ENCODE measurements at regions not wholly inside any gene's neighbourhood (a gene's known extent, or its start where the extent isn't known, plus 50 kb on each side); places are given as distances from the start of the nearest gene placed in this dataset.
"Not testable (repeated sequence)": the region's sequence is repeated elsewhere in the genome, so short reads cannot be mapped to it uniquely, and the experiment has no call there.

- DNase-seq, result no peak
These were observed 57.1 kb upstream of the KIF2B start for GRCh38 chr17:53765609-53766008.

DNA sequence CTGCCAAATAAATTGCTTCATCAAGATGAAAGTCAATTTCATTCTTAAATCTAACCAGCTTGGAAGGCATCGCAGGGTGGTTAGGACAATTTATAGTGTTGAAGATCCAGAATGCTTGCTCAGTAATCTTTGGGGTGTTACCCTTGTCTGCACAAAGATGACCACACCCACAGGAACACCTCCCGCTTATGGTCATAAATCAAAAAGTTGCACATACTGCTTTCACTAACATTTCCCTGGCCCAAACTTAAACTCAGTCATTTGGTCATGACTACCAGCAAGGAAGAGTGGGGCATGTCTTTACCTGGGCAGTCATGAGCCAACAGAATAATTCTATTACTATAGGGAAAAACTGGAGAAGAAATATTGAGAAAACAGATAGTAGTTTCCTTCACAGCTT is 57.6 kb upstream of the KIF2B start:
- no peak for DNase-seq

GRCh38 chr17:53757559-53757958 is 65.2 kb upstream of the KIF2B start:
- no peak for DNase-seq

- DNase-seq, result not testable (repeated sequence)
These were observed 65.6 kb upstream of the KIF2B start for GRCh38 chr17:53757116-53757515.

GRCh38 chr17:53749178-53749577 is 73.5 kb upstream of the KIF2B start:
- DNase-seq, result no peak

- not testable (repeated sequence) for DNase-seq
These were observed 74.4 kb upstream of the KIF2B start for GRCh38 chr17:53748159-53748820.

DNA sequence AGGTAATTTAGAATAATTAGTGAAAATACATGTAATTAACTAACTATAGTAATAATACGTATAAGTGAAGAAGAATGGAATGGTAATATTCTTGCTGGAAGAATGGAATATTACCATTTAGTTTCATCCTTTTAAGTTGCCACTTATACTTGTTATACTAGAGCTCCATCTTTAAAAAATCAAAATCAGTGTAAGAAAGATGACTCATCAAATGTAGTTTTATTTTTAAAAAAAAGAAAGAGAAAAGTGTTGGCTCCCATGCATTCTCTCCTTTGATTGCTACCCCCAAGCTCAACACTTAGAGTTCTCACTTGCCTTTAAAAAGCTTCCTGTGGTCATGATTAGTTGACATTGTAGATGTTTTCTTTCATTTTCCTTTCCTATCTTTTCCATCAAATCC is 82.4 kb upstream of the KIF2B start:
- no peak for DNase-seq

DNA sequence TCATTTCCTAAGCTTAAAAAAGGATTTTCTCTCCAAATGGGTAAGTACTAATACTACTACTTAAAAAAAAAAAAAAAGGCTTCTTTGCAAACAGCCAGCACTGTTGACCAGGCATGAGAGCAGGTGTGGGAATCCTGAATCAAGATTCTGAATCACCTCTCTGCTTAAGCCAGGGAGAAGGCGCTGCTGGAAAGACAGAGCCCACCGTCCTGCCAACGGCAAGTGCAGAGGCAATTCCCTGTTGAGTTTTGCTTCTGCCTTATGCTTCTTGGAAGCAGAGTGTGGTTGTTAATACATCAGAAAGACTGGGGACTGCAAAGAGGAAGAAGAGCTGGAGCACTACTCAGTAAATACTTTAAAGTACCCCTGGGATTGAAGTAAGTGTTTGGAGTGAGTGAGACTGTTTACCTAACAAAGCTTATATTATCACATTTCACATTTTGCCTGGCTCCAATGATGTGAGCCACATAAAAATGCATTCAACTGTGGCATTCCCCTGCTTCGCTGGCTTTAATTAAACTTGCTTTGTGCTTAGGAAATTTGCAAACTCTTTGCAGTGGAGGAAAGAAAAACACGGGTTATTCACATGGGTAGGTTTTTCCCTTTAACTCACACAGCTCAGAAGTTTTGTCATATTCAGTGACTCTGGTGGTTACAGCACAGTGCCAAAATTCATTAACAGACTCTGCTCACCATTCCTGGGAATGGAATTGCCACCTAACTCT is 86.0 kb upstream of the KIF2B start:
- DNase-seq, result no peak

GRCh38 chr17:53724726-53725125 is 98.0 kb upstream of the KIF2B start:
- no peak for DNase-seq

DNA sequence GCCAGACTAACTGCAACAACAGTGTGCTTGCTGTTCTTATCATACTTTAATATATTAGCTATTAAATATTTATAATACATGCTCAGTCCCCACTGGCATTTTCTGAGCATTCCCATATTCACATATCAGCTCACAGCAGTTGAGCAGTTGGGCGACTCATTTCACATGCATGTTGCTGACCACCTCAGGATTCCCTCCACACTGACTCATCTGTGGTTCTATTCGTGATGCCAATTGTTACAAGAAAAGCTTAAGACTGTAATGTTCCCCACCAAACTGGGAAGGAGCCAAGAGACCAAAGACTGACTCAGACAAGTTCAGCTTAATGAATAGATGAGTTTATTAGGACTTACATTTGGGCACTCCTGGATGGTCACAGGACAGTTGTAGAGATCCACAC is 100.3 kb upstream of the KIF2B start:
- no peak for DNase-seq

- DNase-seq, result no peak
These were observed 101.6 kb upstream of the KIF2B start for GRCh38 chr17:53721101-53721500.

DNA sequence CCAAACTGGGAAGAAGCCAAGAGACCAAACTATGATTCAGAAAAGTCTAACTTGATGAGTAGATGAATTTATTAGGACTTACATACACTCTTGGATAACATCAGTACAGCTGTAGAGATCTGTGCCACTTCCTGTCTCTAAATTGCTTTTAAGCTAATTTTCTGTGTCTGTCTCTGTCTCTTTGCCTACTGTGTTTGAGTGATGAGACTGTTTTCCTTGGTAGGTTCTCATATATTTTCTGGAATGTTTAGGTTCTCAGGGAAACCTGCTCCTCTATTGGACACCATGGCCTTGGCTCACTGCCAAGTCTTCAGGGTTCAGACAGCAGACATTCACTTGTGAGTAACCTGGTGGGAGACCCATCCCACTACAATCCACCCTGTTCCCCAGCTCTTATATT is 103.5 kb upstream of the KIF2B start:
- no peak for DNase-seq

GRCh38 chr17:53707566-53707965 is 115.2 kb upstream of the KIF2B start:
- no peak for DNase-seq

DNA sequence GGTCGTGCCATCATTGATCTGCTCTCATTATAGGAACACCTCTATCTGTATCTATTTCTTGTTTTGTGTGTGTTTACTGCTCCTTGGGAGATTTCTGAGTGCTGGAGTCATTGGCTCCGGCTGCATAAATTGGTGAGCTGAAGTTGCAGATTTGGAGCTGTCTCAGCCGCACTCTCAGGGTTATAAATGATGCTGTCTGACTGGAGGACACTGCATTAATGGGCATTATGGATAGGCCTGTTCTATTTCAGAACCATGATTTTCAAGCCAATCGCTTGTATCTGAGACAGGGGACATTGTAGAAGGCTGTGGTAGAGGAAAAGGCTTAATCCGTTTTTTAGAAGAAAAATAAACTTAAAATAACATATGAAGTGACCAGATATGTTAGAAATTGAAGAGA is 126.4 kb upstream of the KIF2B start:
- no peak for DNase-seq

DNA sequence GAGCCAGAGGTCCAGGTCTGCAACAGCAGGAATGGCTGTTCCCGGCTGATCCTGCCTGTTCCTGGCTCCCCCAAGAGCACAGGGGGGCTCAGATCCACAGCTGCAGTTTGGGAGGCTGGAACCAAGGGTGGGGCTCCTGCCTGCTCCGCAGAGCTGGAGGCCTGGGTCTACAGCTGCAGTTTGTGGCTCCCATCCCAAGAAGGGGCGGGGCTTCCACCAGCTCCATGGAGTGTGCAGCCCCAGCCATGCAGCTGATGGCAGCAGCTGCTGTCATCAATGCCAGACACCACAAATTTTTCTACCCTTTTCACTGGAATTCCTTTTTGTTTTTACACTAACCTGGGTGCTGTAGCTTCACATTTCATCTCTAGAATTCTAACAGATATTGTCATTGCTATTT is 135.4 kb upstream of the KIF2B start:
- no peak for DNase-seq

DNA sequence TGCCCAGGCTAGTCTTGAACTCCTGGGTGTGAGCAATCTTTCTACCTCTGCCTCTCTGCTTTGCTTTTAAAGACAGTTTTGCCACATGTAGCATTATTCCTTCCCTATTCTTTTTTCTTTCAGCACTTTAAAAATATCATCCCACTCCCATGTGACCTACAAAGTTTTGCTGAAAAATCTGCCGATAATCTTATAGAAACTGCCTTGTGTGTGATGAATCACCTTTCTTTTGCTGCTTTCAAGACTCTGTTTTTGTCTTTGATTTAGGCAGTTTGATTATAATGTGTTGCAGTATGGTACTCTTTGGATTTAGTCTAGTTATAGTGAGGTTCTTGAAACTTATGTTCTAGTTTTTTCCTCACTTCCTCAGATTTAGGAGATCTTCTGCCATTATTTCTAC is 142.0 kb upstream of the KIF2B start:
- DNase-seq, result no peak

GRCh38 chr17:53668854-53669253 is 153.9 kb upstream of the KIF2B start:
- no peak for DNase-seq

DNA sequence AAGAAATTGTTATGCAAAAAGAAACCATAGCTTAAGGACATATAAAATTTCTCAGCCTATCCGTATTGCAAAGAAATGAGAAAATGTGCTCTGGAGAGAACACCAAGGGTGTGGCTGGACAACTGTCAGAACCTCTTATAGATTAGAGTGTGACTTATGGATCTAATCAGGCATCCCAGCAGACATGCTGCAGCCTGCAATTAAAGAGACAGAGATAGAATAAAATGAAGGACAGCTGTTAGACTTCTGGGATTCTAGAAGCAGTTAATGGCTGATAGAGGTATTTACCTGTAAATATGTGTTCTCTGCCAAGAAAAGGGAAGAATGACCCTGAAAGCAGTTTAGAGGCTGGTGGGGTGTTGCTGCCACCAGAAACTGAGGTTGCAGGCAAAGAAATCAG is 160.1 kb upstream of the KIF2B start:
- no peak for DNase-seq

GRCh38 chr17:53659181-53659580 is 163.5 kb upstream of the KIF2B start:
- no peak for DNase-seq

DNA sequence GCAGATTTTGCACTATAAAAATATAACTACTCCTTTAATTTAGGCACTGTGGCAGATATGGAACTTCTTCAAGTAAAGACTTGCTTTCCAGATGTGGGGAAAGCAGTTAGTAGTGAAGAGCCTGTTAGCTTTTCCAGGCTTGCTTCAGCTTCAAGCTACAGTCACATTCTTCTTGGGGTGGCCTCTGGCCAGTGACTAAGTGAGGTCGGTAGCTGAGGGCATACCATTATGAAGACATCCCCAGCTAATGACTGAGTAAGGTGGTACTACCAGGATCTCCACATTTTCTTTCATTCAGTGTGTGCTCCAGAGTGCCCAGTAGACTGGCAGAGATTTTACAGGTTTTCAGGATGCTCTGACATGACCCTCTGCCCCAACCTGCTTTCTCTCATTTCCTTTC is 167.1 kb upstream of the KIF2B start:
- DNase-seq, result no peak

DNA sequence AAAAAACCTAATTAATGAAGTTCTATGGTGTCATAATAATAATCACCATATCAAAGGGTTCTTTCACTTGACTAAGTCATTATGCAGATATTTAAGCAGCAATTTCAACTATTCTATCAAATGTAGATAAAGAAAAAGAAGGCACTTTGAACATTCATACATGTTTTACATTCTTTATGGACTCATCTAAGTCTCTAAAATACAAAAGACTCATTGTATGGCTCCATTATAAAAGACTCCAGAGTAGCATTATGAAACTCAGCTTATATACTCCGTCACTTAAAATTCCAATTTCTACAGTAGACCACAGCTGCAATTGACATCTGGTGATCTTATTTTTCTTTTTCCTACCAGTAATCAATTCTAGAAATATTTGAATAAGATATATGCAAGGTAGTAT is 173.5 kb upstream of the KIF2B start:
- DNase-seq, result no peak

GRCh38 chr17:53646835-53647234 is 175.9 kb upstream of the KIF2B start:
- no peak for DNase-seq

DNA sequence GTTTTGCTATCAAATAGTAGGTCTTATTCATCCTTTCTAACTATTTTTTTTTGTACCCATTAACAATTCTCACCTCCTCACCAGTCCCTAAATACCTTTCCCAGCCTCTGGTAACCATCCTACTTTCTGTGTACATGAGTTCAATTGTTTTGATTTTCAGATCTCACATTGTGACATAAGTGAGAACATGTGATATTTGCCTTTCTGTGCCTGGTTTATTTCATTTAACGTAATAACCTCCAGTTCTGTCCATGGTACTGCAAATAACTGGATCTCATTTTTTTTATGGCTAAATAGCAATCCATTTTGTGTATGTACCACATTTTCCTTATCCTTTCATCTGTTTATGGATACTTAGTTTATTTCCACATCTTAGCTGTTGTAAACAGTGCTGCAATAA is 181.9 kb upstream of the KIF2B start:
- DNase-seq, result no peak

DNA sequence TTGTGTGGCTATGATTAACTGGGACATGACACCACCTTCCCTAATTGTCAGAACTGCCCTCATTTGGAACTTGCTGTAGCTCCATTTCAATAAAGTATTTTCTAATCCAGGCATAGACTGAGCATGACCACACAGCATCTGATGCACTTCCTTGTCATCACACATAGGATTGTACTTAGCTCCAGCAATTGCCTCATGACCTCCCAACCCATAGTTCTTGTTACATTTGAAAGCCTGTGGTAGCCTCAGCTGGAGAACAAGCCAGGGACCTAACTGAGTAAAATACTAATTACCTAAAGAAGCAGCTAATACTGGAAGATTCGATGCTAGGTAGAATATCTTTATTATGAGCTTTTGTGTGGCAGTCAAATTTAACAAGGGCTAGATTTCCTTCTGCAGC is 187.3 kb upstream of the KIF2B start:
- DNase-seq, result no peak

GRCh38 chr17:53633856-53634255 is 188.9 kb upstream of the KIF2B start:
- no peak for DNase-seq

Data from NCI-H2081 (cell line).